HepG2 (cell line): ENCODE measurements at regions not wholly inside any gene's neighbourhood (a gene's known extent, or its start where the extent isn't known, plus 50 kb on each side); places are given as distances from the start of the nearest gene placed in this dataset.

Experiments
- CHD2 ChIP-seq: IDR thresholded peaks from 2 replicates; pipeline ENCODE4 v1.6.1; 2011; ENCODE audit warnings: low read depth, low read length, improper control_type of control experiment
- CTCF ChIP-seq: sonication (generic); formaldehyde crosslinking; IDR thresholded peaks from 2 replicates; pipeline ENCODE4 v1.5.0; 2020; ENCODE audit warnings: mild to moderate bottlenecking, missing genetic modification reagents, moderate library complexity
- DMAP1 ChIP-seq: IDR thresholded peaks from 2 replicates; pipeline ENCODE4 v1.6.1; 2016
- EZH2 ChIP-seq: conservative IDR thresholded peaks from 2 replicates; pipeline ENCODE4 v1.6.1; 2012; ENCODE audit warnings: mild to moderate bottlenecking, low read depth, low read length, moderate library complexity
- GABPA ChIP-seq, 2 experiments: IDR thresholded peaks; 2 replicates each; pipeline ENCODE4 v1.6.1; 2011 to 2016; ENCODE audit warnings: low read depth in 2 of 2, low read length in 1 of 2, missing biosample characterization in 1 of 2, missing genetic modification characterization in 1 of 2
- HDAC6 ChIP-seq: fragments of 200-600 bp; sonication (generic); IDR thresholded peaks from 2 replicates; pipeline ENCODE4 v1.7.0; 2017; ENCODE audit warnings: mild to moderate bottlenecking, antibody characterized with exemption, low read length, low read depth
- PHF5A ChIP-seq: IDR thresholded peaks from one replicate; pipeline ENCODE4 v1.6.1; 2018; ENCODE audit warnings: low read depth, missing genetic modification reagents; ENCODE audit not compliant: unreplicated experiment
- RNF2 ChIP-seq: fragments of 450-650 bp; conservative IDR thresholded peaks from 2 replicates; pipeline ENCODE4 v1.6.1; 2016; ENCODE audit warnings: low read depth
- SIN3A ChIP-seq: IDR thresholded peaks from 2 replicates; pipeline ENCODE4 v1.6.1; 2011; ENCODE audit warnings: low read depth, mild to moderate bottlenecking, control low read depth, low read length, borderline replicate concordance
- YY1 ChIP-seq: IDR thresholded peaks from 2 replicates; pipeline ENCODE4 v1.6.1; 2011; ENCODE audit warnings: low read length, low read depth, moderate library complexity, mild to moderate bottlenecking; ENCODE audit not compliant: insufficient read depth, insufficient replicate concordance
- ZFYVE20 ChIP-seq: sonication (generic); formaldehyde crosslinking; IDR thresholded peaks from 2 replicates; pipeline ENCODE4 v1.8.0; 2023; ENCODE audit warnings: low read depth, mild to moderate bottlenecking, moderate library complexity, missing genetic modification reagents, borderline replicate concordance
- ZNF274 ChIP-seq: sonication (generic); formaldehyde crosslinking; IDR thresholded peaks from 2 replicates; pipeline ENCODE4 v1.5.1; 2020; ENCODE audit warnings: mild to moderate bottlenecking, missing genetic modification reagents

- TF ChIP-seq YY1: no peak
- TF ChIP-seq ZNF274 (CRISPR knock-in tag): no peak
- no peak for TF ChIP-seq DMAP1 (CRISPR knock-in tag)
- no peak for TF ChIP-seq CTCF (CRISPR knock-in tag)
- TF ChIP-seq CHD2: no peak
- TF ChIP-seq ZFYVE20 (CRISPR knock-in tag): no peak
- no peak for TF ChIP-seq GABPA (IDR thresholded peaks at IDR 0.05; ENCODE audit: low read depth, low read length)
- TF ChIP-seq GABPA (CRISPR knock-in tag; IDR thresholded peaks at IDR 0.05; ENCODE audit: low read depth): no peak
- TF ChIP-seq HDAC6: no peak
- no peak for TF ChIP-seq RNF2
- no peak for TF ChIP-seq SIN3A
- TF ChIP-seq EZH2: no peak
- TF ChIP-seq PHF5A (CRISPR knock-in tag): no peak
Measured at GRCh38 chr2:2726163-2726562, 395.1 kb upstream of the MYT1L start.
